HEK293 (cell line): ENCODE measurements at regions not wholly inside any gene's neighbourhood (a gene's known extent, or its start where the extent isn't known, plus 50 kb on each side); places are given as distances from the start of the nearest gene placed in this dataset.

Experiments used
- CTCF ChIA-PET: fragments of 350-600 bp; formaldehyde crosslinking; extraction: SDS; loops from one replicate; lab custom pipeline; 2021; ENCODE audit warnings: antibody characterized with exemption; lab: Yijun Ruan, JAX
- POLR2A ChIA-PET: fragments of 300-600 bp; formaldehyde crosslinking; extraction: SDS; loops from one replicate; lab custom pipeline; 2020; ENCODE audit warnings: antibody characterized with exemption, inconsistent platforms; lab: Yijun Ruan, JAX
- H3K27ac ChIP-seq: fragments of 200-500 bp; sonication (Bioruptor generic); 2 replicates; pipeline ENCODE4 v1.5.1; 2014; ENCODE audit warnings: low read depth, low read length, control low read depth, inconsistent platforms; ENCODE audit errors: extremely low read depth
- H3K36me3 ChIP-seq, 2 experiments: fragments of 200-500 bp in 1 of 2; sonication (Bioruptor generic) in 1 of 2; 1 replicate in 1 of 2; 2 replicates in 1 of 2; pipeline ENCODE4 v1.5.1; 2014 to 2017; ENCODE audit warnings: inconsistent platforms in 2 of 2, low read length in 2 of 2; ENCODE audit not compliant: control insufficient read depth in 2 of 2, insufficient read depth in 1 of 2
- H3K4me1 ChIP-seq: fragments of 200-500 bp; sonication (Bioruptor generic); 2 replicates; pipeline ENCODE4 v1.5.1; 2014; ENCODE audit warnings: mild to moderate bottlenecking, low read length, inconsistent platforms; ENCODE audit not compliant: control insufficient read depth, insufficient read depth
- H3K4me3 ChIP-seq: 2 replicates; pipeline ENCODE4 v1.5.1; 2011; ENCODE audit warnings: low read depth, mild to moderate bottlenecking, control low read depth, low read length, moderate library complexity
- H3K9me3 ChIP-seq: fragments of 200-500 bp; sonication (Bioruptor generic); 2 replicates; pipeline ENCODE4 v1.5.1; 2014; ENCODE audit warnings: low read depth, low read length, inconsistent platforms; ENCODE audit not compliant: control insufficient read depth, insufficient read depth
- BCL11A ChIP-seq: fragments of 450-650 bp; formaldehyde crosslinking; IDR thresholded peaks from 2 replicates; pipeline ENCODE4 v1.5.1; 2016; ENCODE audit warnings: low read depth, missing biosample characterization, missing genetic modification characterization
- HOXA7 ChIP-seq: sonication (generic); formaldehyde crosslinking; IDR thresholded peaks from 2 replicates; pipeline ENCODE4 v1.8.1; 2022; ENCODE audit warnings: missing genetic modification reagents, borderline replicate concordance
- IKZF3 ChIP-seq: fragments of 450-650 bp; IDR thresholded peaks from 2 replicates; pipeline ENCODE4 v1.5.0; 2018; ENCODE audit warnings: missing biosample characterization, mild to moderate bottlenecking, missing genetic modification characterization, moderate library complexity
- KLF1 ChIP-seq: fragments of 450-650 bp; formaldehyde crosslinking; IDR thresholded peaks from 2 replicates; pipeline ENCODE4 v1.5.1; 2016; ENCODE audit warnings: missing biosample characterization, missing genetic modification characterization
- KLF9 ChIP-seq: fragments of 450-650 bp; formaldehyde crosslinking; IDR thresholded peaks from 2 replicates; pipeline ENCODE4 v1.5.1; 2016; ENCODE audit warnings: missing biosample characterization, missing genetic modification characterization, low read depth
- OVOL3 ChIP-seq: fragments of 450-650 bp; formaldehyde crosslinking; IDR thresholded peaks from 2 replicates; pipeline ENCODE4 v1.5.1; 2016; ENCODE audit warnings: missing biosample characterization, missing genetic modification characterization
- ZNF133 ChIP-seq: fragments of 450-650 bp; formaldehyde crosslinking; IDR thresholded peaks from 2 replicates; pipeline ENCODE4 v1.5.1; 2016; ENCODE audit warnings: missing biosample characterization, missing genetic modification characterization
- ZNF174 ChIP-seq: fragments of 450-650 bp; formaldehyde crosslinking; IDR thresholded peaks from 2 replicates; pipeline ENCODE4 v1.5.0; 2017; ENCODE audit warnings: missing biosample characterization, mild to moderate bottlenecking, missing genetic modification characterization
- ZNF19 ChIP-seq: fragments of 450-650 bp; formaldehyde crosslinking; IDR thresholded peaks from 2 replicates; pipeline ENCODE4; 2016; ENCODE audit warnings: missing biosample characterization, missing genetic modification characterization, low read depth
- ZNF248 ChIP-seq: fragments of 450-650 bp; formaldehyde crosslinking; IDR thresholded peaks from 2 replicates; pipeline ENCODE4 v1.5.1; 2017; ENCODE audit warnings: missing biosample characterization, missing genetic modification characterization
- ZNF350 ChIP-seq: fragments of 450-650 bp; formaldehyde crosslinking; IDR thresholded peaks from 2 replicates; pipeline ENCODE4 v1.5.0; 2017; ENCODE audit warnings: missing biosample characterization, mild to moderate bottlenecking, missing genetic modification characterization
- ZNF449 ChIP-seq: fragments of 450-650 bp; formaldehyde crosslinking; IDR thresholded peaks from 2 replicates; pipeline ENCODE4 v1.5.1; 2017; ENCODE audit warnings: missing biosample characterization, mild to moderate bottlenecking, missing genetic modification characterization, moderate library complexity
- ZNF518A ChIP-seq: fragments of 450-650 bp; formaldehyde crosslinking; conservative IDR thresholded peaks from 2 replicates; pipeline ENCODE4 v1.5.1; 2016; ENCODE audit warnings: low read depth, missing biosample characterization, missing genetic modification characterization
- ZNF548 ChIP-seq: fragments of 450-650 bp; formaldehyde crosslinking; IDR thresholded peaks from 2 replicates; pipeline ENCODE4 v1.5.1; 2016; ENCODE audit warnings: missing biosample characterization, missing genetic modification characterization
- ZNF624 ChIP-seq: fragments of 450-650 bp; formaldehyde crosslinking; IDR thresholded peaks from 2 replicates; pipeline ENCODE4 v1.5.1; 2017; ENCODE audit warnings: missing biosample characterization, missing genetic modification characterization
- ZNF645 ChIP-seq: fragments of 450-650 bp; formaldehyde crosslinking; IDR thresholded peaks from 2 replicates; pipeline ENCODE4; 2016; ENCODE audit warnings: missing biosample characterization, missing genetic modification characterization
- ZNF654 ChIP-seq: fragments of 450-650 bp; formaldehyde crosslinking; IDR thresholded peaks from 2 replicates; pipeline ENCODE4 v1.5.1; 2016; ENCODE audit warnings: low read depth, missing biosample characterization, missing genetic modification characterization
- ZNF677 ChIP-seq: fragments of 450-650 bp; IDR thresholded peaks from 2 replicates; pipeline ENCODE4 v1.5.0; 2018; ENCODE audit warnings: missing biosample characterization, mild to moderate bottlenecking, missing genetic modification characterization, moderate library complexity
- ZNF76 ChIP-seq: fragments of 450-650 bp; formaldehyde crosslinking; IDR thresholded peaks from 2 replicates; pipeline ENCODE4; 2016; ENCODE audit warnings: low read depth, missing biosample characterization, missing genetic modification characterization, borderline replicate concordance
- ZNF792 ChIP-seq: fragments of 450-650 bp; formaldehyde crosslinking; IDR thresholded peaks from 2 replicates; pipeline ENCODE4 v1.5.1; 2016; ENCODE audit warnings: missing biosample characterization, missing genetic modification characterization
- ZNF830 ChIP-seq: fragments of 450-650 bp; IDR thresholded peaks from 2 replicates; pipeline ENCODE4 v1.5.0; 2018; ENCODE audit warnings: missing biosample characterization, missing genetic modification characterization, low read depth, mild to moderate bottlenecking, moderate library complexity

- no peaks in the 10 kb centered on the region for H3K4me1 ChIP-seq
- ChIA-PET POLR2A (no interaction called here), CTCF (interaction anchor here (0.5 to 1.9 kb wide), 27 partner anchors 9 to 448 kb away, joined by 3 to 19 read pairs (median 3); partner anchors contain the start of gene TOPAZ1)
- no peaks in the 10 kb centered on the region for H3K36me3 ChIP-seq
- no peak overlapping the region for H3K27ac ChIP-seq
- no peak overlapping the region for H3K4me3 ChIP-seq
- TF ChIP-seq ZNF174 (tag by site-specific recombination) (no peak), ZNF133 (no peak), KLF9 (tag by site-specific recombination) (no peak), ZNF645 (tag by site-specific recombination) (no peak), ZNF677 (peak; percentile 97), ZNF654 (peak; percentile 31; the same call in 1 of the 2 replicates), ZNF830 (tag by site-specific recombination) (no peak), ZNF449 (tag by site-specific recombination) (no peak), ZNF624 (tag by site-specific recombination) (no peak), ZNF248 (tag by site-specific recombination) (no peak)
- H3K9me3 ChIP-seq: no peaks in the 10 kb centered on the region
Measured at GRCh38 chr3:43855674-43856299, 165.0 kb downstream of the ABHD5 start.

- Histone ChIP-seq H3K4me3 (no peak overlapping the region), H3K4me1 (no peaks in the 10 kb centered on the region), H3K27ac (no peak overlapping the region), H3K36me3 (no peaks in the 10 kb centered on the region), H3K9me3 (no peaks in the 10 kb centered on the region)
- TF ChIP-seq IKZF3 (tag by site-specific recombination) (no peak), KLF1 (tag by site-specific recombination) (no peak), ZNF518A (tag by site-specific recombination) (no peak), ZNF548 (tag by site-specific recombination) (no peak), ZNF792 (tag by site-specific recombination) (no peak), BCL11A (tag by site-specific recombination) (no peak), ZNF19 (no peak), HOXA7 (CRISPR knock-in tag) (no peak), OVOL3 (tag by site-specific recombination) (no peak), ZNF350 (tag by site-specific recombination) (no peak), ZNF76 (no peak)
- ChIA-PET CTCF (interaction anchor here (0.5 to 1.9 kb wide), 17 partner anchors 10 to 385 kb away, joined by 3 to 19 read pairs (median 4); partner anchors contain the start of gene TOPAZ1), POLR2A (no interaction called here)
Measured at GRCh38 chr3:43856351-43856750, 165.6 kb downstream of the ABHD5 start.
